ENCODE measurements at regions not wholly inside any gene's neighbourhood (a gene's known extent, or its start where the extent isn't known, plus 50 kb on each side); places are given as distances from the start of the nearest gene placed in this dataset.
"Not testable (repeated sequence)": the region's sequence is repeated elsewhere in the genome, so short reads cannot be mapped to it uniquely, and the experiment has no call there.

DNA sequence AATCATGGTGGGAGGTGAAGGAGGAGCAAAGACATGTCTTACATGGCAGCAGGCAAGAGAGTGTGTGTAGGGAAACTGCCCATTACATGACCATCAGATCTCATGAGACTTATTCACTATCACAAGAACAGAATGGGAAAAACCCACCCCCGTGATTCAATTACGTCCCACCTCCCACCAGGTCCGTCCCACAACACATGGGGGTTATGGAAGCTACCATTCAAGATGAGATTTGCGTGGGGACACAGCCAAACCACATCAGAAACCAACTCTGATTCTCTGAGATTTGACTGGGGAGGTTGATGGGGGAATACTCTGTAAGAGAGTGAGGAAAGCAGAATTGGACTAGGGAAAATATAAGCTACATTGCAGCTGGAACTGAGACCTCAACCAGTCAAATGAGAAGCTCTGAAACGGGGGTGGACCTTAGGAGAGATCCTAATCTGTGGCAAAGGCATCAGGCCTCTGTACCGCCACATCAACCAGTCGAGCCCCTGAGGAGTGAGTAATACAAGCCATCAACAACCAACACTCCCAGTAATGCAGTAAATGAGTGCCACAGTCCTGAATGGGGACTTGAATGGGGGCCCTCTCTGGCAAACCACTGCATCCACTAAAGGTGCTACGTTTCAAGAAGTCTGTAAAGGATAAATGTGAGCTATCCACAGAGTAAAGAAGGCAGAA lies 207.9 kb upstream of the GADL1 start:
- no peak for DNase-seq

DNA sequence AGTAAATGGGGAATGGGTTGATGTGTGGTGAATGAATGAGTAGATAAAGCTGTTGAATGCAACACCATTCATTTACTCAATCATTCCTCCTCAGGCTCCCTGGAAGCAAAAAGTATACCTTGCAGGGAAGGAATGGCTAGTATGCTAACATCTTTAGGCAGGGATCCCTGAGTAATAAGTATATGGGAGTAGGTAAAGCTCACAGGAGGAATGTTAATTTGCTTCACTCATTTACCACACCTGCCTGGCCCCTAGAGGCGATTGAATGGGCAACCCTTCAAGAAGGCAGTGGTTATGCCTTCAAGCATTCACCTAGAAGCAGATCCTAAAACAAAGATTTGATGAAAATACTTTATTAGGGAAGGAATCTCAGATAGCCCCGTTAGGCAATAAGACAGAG lies 208.7 kb upstream of the GADL1 start:
- DNase-seq, result no peak

- no peak for DNase-seq
Observed at GRCh38 chr3:31103623-31104180, 209.2 kb upstream of the GADL1 start.

DNA sequence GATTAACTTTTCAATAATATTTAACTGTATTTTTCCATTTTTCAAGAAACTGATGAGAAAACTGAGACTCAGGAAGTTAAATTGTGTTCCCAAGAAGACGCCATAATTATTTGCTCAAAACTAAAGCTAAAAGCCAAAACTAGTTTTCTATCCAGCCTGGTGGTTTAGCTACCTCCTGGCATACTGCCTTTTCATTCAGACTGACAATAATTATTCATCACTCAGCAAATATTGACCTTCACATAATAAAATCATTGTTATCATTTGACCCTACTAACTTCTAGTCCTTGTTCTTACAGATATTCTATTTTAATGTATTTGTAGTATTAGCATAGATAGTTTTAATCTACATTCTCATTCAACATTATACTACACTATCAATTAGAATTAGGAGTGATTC lies 210.6 kb upstream of the GADL1 start:
- no peak for DNase-seq

GRCh38 chr3:31105438-31106077 lies 211.1 kb upstream of the GADL1 start:
- DNase-seq, result no peak

- DNase-seq, result peak; percentile 33
Observed at GRCh38 chr3:31106204-31106603, 211.7 kb upstream of the GADL1 start.

- no peak for DNase-seq
Observed at GRCh38 chr3:31106912-31107311, 212.5 kb upstream of the GADL1 start.

DNA sequence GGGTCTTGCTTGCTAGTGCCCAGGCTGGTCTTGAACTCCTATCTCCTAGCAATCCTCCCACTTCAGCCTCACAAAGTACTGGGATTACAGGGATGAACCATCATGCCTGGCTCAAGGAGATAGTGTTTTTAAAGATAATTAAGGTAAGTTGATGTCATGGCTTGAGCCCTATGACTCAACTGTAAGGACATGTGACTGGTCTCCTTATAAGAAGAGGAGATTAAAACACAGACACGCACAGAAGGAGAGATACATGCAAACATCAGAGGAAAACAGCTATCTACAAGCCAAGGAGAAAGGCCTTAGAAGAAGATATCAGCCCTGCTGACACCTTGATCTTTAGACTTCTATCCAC lies 220.4 kb upstream of the GADL1 start:
- no peak for DNase-seq

DNA sequence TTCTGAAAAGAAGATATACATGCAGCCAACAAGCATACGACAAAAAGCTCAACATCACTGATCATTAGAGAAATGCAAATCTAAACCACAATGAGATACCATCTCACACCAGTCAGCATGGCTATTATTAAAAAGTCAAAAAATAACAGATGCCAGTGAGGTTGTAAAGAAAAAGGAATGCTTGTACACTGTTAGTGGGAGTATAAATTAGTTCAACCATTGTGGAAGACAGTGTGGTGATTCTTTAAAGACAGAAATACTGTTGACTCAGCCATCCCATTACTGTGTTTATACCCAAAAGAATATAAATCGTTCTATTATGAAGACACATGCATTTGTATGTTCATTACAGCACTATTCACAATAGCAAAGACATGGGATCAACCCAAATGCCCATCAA lies 221.1 kb upstream of the GADL1 start:
- not testable (repeated sequence) for DNase-seq

DNA sequence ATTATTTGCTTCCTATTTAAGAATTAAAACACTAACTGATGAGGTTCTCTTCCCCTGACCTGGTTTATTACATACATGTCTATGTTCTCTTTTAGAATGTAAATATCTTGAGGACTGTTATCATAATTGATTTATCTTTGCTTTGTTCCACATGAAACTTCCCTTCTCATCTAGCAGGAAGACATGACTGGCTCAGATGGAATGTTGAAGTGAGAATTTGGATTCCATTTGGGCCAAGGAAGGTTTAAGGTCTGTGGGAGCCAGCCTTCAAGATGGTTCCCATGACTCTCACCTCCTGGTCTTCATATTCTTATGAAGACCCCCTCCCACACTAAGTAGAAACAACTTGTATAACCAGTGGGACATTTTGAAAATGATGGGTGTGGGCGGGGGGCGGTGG lies 222.2 kb upstream of the GADL1 start:
- DNase-seq, result no peak

- DNase-seq, result no peak
Observed at GRCh38 chr3:31117854-31118253, 223.4 kb upstream of the GADL1 start.

DNA sequence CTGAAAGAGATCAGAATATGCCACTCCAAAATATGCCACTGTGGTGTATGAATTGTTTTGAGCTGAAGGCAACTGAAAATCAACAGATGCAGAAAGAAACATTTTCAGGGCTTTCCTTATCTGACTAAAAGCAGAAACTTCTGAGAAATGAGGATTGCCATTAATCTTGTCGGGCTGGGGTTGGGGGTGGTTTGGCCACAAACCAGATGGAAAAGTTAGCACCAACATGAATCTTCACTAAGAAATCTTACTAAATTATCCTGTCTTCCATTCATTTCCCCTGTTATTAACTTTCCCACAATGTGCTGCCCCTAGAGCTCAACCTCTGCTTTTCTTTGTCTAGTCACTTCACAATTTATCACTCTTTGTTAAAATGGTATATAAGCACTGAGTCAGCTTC lies 229.9 kb upstream of the GADL1 start:
- no peak for DNase-seq

- DNase-seq, result no peak
Observed at GRCh38 chr3:31125413-31126020, 231.1 kb upstream of the GADL1 start.

DNA sequence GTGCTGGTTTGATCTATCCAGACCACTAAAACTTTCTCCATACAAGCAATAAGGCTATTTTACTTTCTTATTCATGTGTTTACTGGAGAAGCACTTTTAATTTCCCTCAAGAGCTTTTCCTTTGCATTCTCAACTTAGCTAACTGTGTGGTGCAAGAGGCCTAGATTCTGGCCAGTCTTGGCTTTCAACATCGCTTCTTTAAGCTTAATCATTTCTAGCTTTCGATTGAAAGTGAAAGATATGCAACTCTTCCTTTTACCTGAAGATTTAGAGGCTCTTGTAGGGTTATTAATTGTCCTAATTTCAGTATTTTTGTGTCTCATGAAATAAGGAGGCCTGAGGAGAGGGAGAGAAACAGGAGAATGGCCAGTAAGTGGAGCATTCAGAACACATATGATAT lies 234.8 kb upstream of the GADL1 start:
- no peak for DNase-seq

GRCh38 chr3:31132132-31132769 lies 237.8 kb upstream of the GADL1 start:
- DNase-seq, result no peak

DNA sequence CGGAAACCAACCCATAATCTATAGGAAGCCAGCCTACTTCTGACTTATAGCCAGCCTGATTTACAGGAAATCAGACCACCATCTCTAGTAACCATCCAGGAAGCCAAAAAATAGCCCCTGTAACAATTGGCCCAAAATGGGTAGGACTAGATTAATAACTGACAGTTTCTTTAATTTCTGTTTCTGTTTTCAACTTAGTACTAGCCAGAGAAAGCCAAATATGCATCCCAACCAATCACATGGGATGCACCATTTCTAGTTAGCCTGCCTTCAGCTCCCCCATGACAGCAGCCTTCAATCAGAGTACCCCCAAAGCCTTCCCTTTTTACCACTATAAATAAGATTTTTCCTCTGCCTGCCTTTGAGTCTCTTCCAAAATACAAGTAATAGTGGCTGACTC lies 239.1 kb upstream of the GADL1 start:
- no peak for DNase-seq

DNA sequence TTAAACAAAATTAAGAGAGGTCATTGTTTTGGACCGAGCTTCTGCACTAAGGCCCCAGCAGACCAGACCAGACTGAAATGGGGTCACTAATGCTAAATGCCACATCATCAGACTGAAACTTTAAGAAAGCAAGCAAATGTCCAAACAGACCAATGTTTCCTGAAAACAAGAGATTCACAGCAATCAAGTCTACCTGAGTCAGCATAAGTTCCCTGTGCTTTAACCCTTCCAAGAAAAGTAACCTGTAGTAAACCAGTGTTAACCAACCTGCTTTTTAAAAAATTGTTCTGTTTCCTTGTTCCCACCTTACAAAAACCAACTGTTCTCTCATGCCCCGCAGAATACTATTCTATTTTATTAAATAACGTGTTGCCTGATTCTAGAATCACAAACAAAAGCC lies 241.1 kb upstream of the GADL1 start:
- no peak for DNase-seq

DNA sequence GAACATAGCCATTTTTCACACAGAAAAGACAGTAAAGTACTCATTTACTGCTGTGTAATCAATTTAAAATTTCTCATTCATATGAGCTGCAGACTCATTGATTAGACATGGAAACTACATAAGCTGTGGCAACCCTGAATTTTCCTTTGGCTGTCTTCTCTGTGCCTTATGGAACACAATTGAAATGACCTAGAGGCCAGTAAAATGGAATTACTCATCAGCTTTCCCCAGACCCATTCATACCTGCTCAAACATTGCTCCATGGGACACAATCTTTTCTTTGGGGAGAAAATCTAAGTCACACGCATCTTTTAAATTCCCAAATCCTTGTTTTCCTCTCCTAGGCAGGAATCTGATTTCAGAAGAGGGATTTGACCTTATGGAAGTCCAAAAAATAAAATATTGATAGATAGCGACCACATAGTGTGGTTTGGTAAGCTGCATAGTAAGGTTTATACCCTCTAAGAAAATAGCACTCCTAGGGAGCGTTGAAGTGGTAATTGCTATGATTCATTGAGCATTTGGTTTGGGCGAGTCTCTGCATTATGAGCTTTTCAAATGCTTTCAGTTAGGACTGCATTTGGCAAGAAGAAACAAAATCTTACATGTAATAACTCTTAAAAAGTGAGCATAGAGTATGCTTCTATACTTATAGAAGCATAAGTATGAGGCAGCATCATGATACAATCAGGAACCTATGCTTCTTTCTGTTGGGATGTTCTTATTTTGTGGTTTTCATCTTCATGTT lies 243.4 kb upstream of the GADL1 start:
- no peak for DNase-seq

DNA sequence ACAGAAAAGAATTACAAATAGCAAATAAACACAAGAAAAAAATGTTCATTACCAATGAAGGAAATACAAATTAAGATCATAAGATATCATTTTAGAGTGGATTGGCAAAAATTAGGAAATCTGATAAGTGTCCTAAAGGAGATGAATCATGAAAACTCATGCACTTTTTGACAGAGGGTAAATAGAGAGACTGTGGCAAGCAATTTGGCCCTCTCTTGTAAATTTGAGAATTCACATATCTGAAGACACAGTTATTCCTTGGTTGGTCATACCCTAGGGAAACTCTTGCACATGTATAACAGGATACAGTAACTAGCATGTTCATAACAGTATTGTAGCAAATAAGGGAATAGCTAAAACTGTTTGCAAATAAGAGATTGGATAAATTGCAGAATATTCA lies 246.0 kb upstream of the GADL1 start:
- no peak for DNase-seq

- DNase-seq, result no peak
Observed at GRCh38 chr3:31142139-31142538, 247.7 kb upstream of the GADL1 start.

DNA sequence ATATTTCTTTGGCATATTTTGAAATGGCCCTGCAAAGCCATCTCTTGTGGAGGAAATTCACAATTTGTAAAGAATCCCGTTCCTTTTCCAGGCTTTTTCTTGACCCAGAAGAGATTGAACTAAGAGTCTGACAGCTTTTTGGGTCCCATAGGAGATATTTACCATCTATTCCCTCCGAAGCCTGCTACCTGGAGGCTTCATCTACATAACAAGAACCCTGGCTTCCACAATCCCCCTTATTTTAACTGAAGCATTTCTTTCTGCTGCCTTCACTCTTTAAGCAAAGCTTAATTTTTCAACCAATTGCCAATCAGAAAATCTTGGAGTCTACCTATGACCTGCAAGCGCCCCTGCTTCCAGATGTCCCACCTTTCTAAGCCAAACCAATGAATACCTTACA lies 248.1 kb upstream of the GADL1 start:
- DNase-seq, result no peak

- DNase-seq, result no peak
Observed at GRCh38 chr3:31145062-31145461, 250.6 kb upstream of the GADL1 start.

DNA sequence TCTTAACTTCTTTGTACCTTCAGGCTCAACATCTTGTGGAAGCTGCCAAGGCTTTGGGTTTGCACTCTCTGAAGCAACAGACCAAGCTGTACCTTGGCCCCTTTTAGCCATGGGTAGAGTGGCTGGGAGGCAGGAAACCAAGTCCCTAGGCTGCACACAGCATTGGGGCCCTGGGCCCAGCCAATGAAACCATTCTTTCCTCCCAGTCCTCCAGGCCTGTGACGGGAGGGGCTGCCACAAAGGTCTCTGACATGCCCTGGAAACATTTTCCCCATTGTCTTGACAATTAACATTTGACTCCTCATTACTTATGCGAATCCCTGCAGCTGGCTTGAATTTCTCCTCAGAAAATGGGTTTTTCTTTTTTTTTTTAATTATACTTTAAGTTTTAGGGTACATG lies 253.1 kb upstream of the GADL1 start:
- no peak for DNase-seq
